Activated CD4-positive, alpha-beta T cell treated with anti-CD3 and anti-CD28 coated beads for 36 hours (primary cell): ENCODE measurements at regions not wholly inside any gene's neighbourhood (a gene's known extent, or its start where the extent isn't known, plus 50 kb on each side); places are given as distances from the start of the nearest gene placed in this dataset.
"Not testable (repeated sequence)": the region's sequence is repeated elsewhere in the genome, so short reads cannot be mapped to it uniquely, and the experiment has no call there.

Experiments used
- ATAC-seq: fragments of 200-7000 bp; cut with Tn5 transposase; one replicate; pipeline ENCODE4 v1.10.0; 2021; ENCODE audit warnings: mild to moderate bottlenecking, moderate library complexity
- CTCF ChIA-PET: fragments of 350-600 bp; sonication (Branson Sonifier 250); formaldehyde crosslinking; loops from one replicate; lab custom pipeline; 2021; ENCODE audit warnings: antibody characterized with exemption; lab: Charles Lee
- POLR2A ChIA-PET: fragments of 350-600 bp; sonication (Branson Sonifier 250); formaldehyde crosslinking; loops from one replicate; lab custom pipeline; 2021; ENCODE audit warnings: antibody characterized with exemption, inconsistent platforms; lab: Charles Lee
- DNase-seq: peaks from one replicate; pipeline ENCODE4 v3.0.0-alpha.2; 2020
- H3K27ac Mint-ChIP-seq: one replicate; pipeline ENCODE4 v1.8.0; 2021; ENCODE audit warnings: mixed read lengths
- H3K27me3 Mint-ChIP-seq: one replicate; pipeline ENCODE4 v1.8.0; 2021; ENCODE audit warnings: mixed read lengths
- H3K36me3 Mint-ChIP-seq: one replicate; pipeline ENCODE4 v1.8.0; 2021; ENCODE audit warnings: low read depth, mixed read lengths
- H3K4me1 Mint-ChIP-seq: one replicate; pipeline ENCODE4 v1.8.0; 2021; ENCODE audit warnings: mixed read lengths
- H3K4me3 Mint-ChIP-seq: one replicate; pipeline ENCODE4 v1.8.0; 2021; ENCODE audit warnings: mild to moderate bottlenecking, moderate library complexity, mixed read lengths
- H3K9me3 Mint-ChIP-seq: one replicate; pipeline ENCODE4 v1.8.0; 2021; ENCODE audit warnings: low read depth, mixed read lengths
- intact Hi-C, 2 experiments: fragments of 100-400 bp; cut with DNase I in 1 of 2; cut with micrococcal nuclease in 1 of 2; formaldehyde crosslinking; loops; one replicate each; pipeline versions ENCODE4 v1.14.2 to v1.15.1; 2022 to 2024; cut with DNase I, micrococcal nuclease

DNA sequence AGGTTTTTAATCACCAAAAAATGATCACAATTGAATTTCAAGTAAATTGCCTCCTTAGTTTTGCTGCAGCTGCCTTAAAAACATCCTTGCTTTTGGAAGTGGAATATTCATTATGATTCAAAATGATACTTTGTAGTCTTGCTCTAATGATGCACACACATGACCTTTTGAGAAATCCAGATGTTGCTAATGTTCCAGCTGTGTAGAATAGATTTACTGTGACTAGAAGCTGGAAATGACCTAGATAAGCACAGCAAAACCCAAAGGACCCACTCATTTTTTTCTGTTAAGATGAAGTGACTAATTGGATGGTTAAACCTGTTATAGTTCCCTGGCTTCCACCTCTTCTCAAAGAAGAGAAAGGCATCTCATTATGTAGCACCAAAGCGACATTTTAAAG, 64.6 kb upstream of the RALGPS2 start:
- no peak for DNase-seq
- no peak for ATAC-seq
- ChIA-PET CTCF (interaction anchor here (0.8 kb wide), 1 partner anchor 128 kb away, joined by 3 read pairs; no protein-coding TSS in a partner anchor), POLR2A (no interaction called here)
- no peaks in the 10 kb centered on the region for H3K9me3 Mint-ChIP-seq
- H3K27me3 Mint-ChIP-seq: peaks cover 21% of the 10 kb centered on the region
- H3K4me1 Mint-ChIP-seq: no peaks in the 10 kb centered on the region
- H3K4me3 Mint-ChIP-seq: no peak overlapping the region
- no peaks in the 10 kb centered on the region for H3K36me3 Mint-ChIP-seq
- intact Hi-C loops: no loop called here
- no peak overlapping the region for H3K27ac Mint-ChIP-seq

GRCh38 chr1:178664278-178664677, 60.8 kb upstream of the RALGPS2 start:
- Mint-ChIP-seq H3K36me3 (no peaks in the 10 kb centered on the region), H3K9me3 (no peaks in the 10 kb centered on the region), H3K4me1 (no peaks in the 10 kb centered on the region), H3K27me3 (peaks cover 20% of the 10 kb centered on the region), H3K4me3 (no peak overlapping the region), H3K27ac (no peak overlapping the region)
- intact Hi-C loops: no loop called here
- ChIA-PET POLR2A (no interaction called here), CTCF (interaction anchor here (0.6 to 0.7 kb wide), 3 partner anchors 28 to 355 kb away, joined by 3 to 4 read pairs (median 4); no protein-coding TSS in a partner anchor)
- ATAC-seq (no peak), DNase-seq (no peak)

- DNase-seq: no peak
- Mint-ChIP-seq H3K4me1 (no peaks in the 10 kb centered on the region), H3K4me3 (no peak overlapping the region), H3K27ac (no peak overlapping the region), H3K27me3 (peaks cover 15% of the 10 kb centered on the region), H3K9me3 (no peaks in the 10 kb centered on the region), H3K36me3 (no peaks in the 10 kb centered on the region)
- intact Hi-C loops: no loop called here
- POLR2A ChIA-PET: no interaction called here
- CTCF ChIA-PET: no interaction called here
- no peak for ATAC-seq
Observed at GRCh38 chr1:178665579-178665978, 59.5 kb upstream of the RALGPS2 start.

DNA sequence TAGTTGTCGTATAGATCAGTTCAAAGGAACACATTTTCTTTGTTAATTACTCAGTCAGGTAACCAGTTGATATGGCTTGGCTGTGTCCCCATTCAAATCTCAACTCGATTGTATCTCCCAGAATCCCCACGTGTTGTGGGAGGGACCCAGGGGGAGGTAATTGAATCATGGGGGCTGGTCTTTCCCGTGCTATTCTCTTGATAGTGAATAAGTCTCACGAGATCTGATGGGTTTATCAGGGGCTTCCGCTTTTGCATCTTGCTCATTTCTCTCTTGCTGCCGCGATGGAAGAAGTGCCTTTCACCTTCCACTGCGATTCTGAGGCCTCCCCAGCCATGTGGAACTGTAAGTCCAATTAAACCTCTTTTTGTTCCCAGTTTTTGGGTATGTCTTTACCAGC, 58.2 kb upstream of the RALGPS2 start:
- POLR2A ChIA-PET, H3K4me1 Mint-ChIP-seq, DNase-seq, ATAC-seq, H3K9me3 Mint-ChIP-seq, H3K36me3 Mint-ChIP-seq, intact Hi-C loops, H3K27ac Mint-ChIP-seq, CTCF ChIA-PET, H3K4me3 Mint-ChIP-seq: not testable (repeated sequence)
- peaks cover 13% of the 10 kb centered on the region for H3K27me3 Mint-ChIP-seq

DNA sequence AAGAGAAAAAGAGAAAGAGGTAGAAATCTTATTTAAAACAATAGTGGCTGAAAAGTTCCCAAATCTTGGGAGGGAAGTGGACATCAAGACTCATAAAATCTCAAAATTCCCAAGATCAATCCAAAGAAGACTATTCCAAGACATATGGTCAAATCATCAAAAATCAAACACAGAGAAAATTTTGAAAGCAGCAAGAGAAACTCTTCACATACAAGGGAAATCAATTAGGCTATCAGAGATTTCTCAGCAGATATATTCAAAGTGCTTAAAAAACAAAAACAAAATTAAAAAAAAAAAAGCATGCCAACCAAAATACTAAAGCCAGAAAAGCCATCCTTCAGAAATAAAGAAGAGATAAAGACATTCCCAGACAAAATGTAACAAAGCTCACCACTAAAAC, 52.6 kb upstream of the RALGPS2 start:
- ChIA-PET CTCF (no interaction called here), POLR2A (no interaction called here)
- Mint-ChIP-seq H3K9me3 (peaks cover 4% of the 10 kb centered on the region), H3K4me3 (no peak overlapping the region), H3K4me1 (no peaks in the 10 kb centered on the region), H3K36me3 (peaks cover 5% of the 10 kb centered on the region), H3K27ac (no peak overlapping the region), H3K27me3 (peaks cover 6% of the 10 kb centered on the region)
- intact Hi-C loops: no loop called here
- ATAC-seq: no peak
- no peak for DNase-seq

DNA sequence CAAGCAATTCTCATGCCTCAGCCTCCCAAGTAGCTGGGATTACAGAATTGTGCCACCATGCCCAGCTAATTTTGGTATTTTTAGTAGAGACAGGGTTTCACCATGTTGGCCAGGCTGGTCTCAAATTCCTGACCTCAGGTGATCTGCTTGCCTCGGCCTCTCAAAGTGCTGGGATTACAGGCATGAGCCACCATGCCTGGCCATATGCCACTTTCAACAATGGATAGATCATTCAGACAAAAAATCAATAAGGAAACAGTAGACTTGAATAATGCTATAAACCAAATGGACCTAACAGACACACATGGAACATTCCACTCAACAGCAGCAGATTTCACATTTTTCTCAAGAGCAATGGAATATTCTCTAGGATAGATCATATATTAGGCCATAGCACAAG, 50.5 kb upstream of the RALGPS2 start:
- CTCF ChIA-PET, ATAC-seq, H3K4me1 Mint-ChIP-seq, H3K4me3 Mint-ChIP-seq, H3K9me3 Mint-ChIP-seq, POLR2A ChIA-PET, intact Hi-C loops, H3K27ac Mint-ChIP-seq, H3K27me3 Mint-ChIP-seq, H3K36me3 Mint-ChIP-seq, DNase-seq: not testable (repeated sequence)
